HG03064 (cell line): ENCODE measurements at regions not wholly inside any gene's neighbourhood (a gene's known extent, or its start where the extent isn't known, plus 50 kb on each side); places are given as distances from the start of the nearest gene placed in this dataset.
"Not testable (repeated sequence)": the region's sequence is repeated elsewhere in the genome, so short reads cannot be mapped to it uniquely, and the experiment has no call there.

Source experiments
- ATAC-seq: cut with Tn5 transposase; IDR thresholded peaks from one replicate; pipeline ENCODE4 v1.9.1; 2021; ENCODE audit warnings: low read depth; ENCODE audit not compliant: unreplicated experiment

- not testable (repeated sequence) for ATAC-seq
Measured at GRCh38 chr12:9450127-9450567, 157.6 kb downstream of the KLRB1 start.

GRCh38 chr12:9449657-9450126 is 158.0 kb downstream of the KLRB1 start:
- not testable (repeated sequence) for ATAC-seq

GRCh38 chr12:9449181-9449580 is 158.5 kb downstream of the KLRB1 start:
- no peak for ATAC-seq

GRCh38 chr12:9448648-9449047 is 159.1 kb downstream of the KLRB1 start:
- ATAC-seq, result not testable (repeated sequence)

- peak; percentile 61 for ATAC-seq
Measured at GRCh38 chr12:9447791-9448614, 159.7 kb downstream of the KLRB1 start.

GRCh38 chr12:9446883-9447761 is 160.6 kb downstream of the KLRB1 start:
- peak; percentile 9 for ATAC-seq

GRCh38 chr12:9440428-9440827 is 167.3 kb downstream of the KLRB1 start:
- ATAC-seq, result not testable (repeated sequence)

GRCh38 chr12:9435682-9436081 is 172.0 kb downstream of the KLRB1 start:
- not testable (repeated sequence) for ATAC-seq

- ATAC-seq, result not testable (repeated sequence)
Measured at GRCh38 chr12:9430385-9430784, 177.3 kb downstream of the KLRB1 start.

GRCh38 chr12:9428856-9429255 is 178.9 kb downstream of the KLRB1 start:
- not testable (repeated sequence) for ATAC-seq

- ATAC-seq, result not testable (repeated sequence)
Measured at GRCh38 chr12:9425429-9425828, 182.3 kb downstream of the KLRB1 start.

GRCh38 chr12:9424175-9424740 is 183.5 kb downstream of the KLRB1 start:
- not testable (repeated sequence) for ATAC-seq

GRCh38 chr12:9422689-9423088 is 185.0 kb downstream of the KLRB1 start:
- ATAC-seq, result not testable (repeated sequence)

- ATAC-seq, result not testable (repeated sequence)
Measured at GRCh38 chr12:9421520-9422086, 186.1 kb downstream of the KLRB1 start.

GRCh38 chr12:9420817-9421519 is 186.7 kb downstream of the KLRB1 start:
- not testable (repeated sequence) for ATAC-seq

GRCh38 chr12:9418669-9419041 is 189.1 kb downstream of the KLRB1 start:
- ATAC-seq, result not testable (repeated sequence)

GRCh38 chr12:9417947-9418668 is 189.6 kb downstream of the KLRB1 start:
- not testable (repeated sequence) for ATAC-seq

- not testable (repeated sequence) for ATAC-seq
Measured at GRCh38 chr12:9417341-9417740, 190.4 kb downstream of the KLRB1 start.

- not testable (repeated sequence) for ATAC-seq
Measured at GRCh38 chr12:9416346-9416745, 191.4 kb downstream of the KLRB1 start.
